ENCODE measurements at regions not wholly inside any gene's neighbourhood (a gene's known extent, or its start where the extent isn't known, plus 50 kb on each side); places are given as distances from the start of the nearest gene placed in this dataset.

DNA sequence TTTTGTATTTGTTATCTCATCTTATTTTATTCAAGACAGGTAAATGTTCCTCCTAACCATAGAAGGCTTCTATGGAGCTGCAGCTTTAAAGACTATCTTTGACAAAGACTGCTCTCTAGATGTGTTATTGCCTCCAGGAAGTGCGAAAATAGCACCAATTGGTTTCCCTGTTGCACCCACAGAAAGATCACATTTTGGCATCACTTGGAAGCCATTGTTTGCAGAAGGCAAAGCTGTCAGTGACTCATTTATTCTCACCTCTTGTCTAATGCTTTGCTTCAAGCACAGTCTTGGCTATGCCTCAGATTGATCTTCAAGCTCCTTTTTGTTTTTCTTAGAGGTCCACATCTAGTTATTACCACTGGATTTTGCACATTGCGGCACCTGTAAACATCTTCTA, 150.3 kb downstream of the PCDH7 start:
- Histone ChIP-seq H3K4me3 (ENCODE audit: insufficient read length, low read depth) (no peak overlapping the region), H3K4me1 (ENCODE audit: insufficient read depth, insufficient read length) (no peaks in the 10 kb centered on the region), H3K27me3 (ENCODE audit: insufficient read depth, insufficient read length) (no peaks in the 10 kb centered on the region), H3K9ac (ENCODE audit: insufficient read length, low read depth) (no peak overlapping the region), H3K9me3 (ENCODE audit: insufficient read depth, low read length) (no peaks in the 10 kb centered on the region), H3K36me3 (ENCODE audit: insufficient read depth, insufficient read length, low read length) (no peaks in the 10 kb centered on the region)
- TF ChIP-seq YY1 (IDR thresholded peaks at IDR 0.05; ENCODE audit: insufficient read depth, insufficient read length) (no peak), SUZ12 (IDR thresholded peaks at IDR 0.05; ENCODE audit: extremely low read depth, insufficient read depth, insufficient read length) (no peak), ZNF274 (IDR thresholded peaks at IDR 0.05; ENCODE audit: low read depth, low read length) (no peak)
- no peak for DNase-seq (ENCODE audit: low read depth, low spot score)

DNA sequence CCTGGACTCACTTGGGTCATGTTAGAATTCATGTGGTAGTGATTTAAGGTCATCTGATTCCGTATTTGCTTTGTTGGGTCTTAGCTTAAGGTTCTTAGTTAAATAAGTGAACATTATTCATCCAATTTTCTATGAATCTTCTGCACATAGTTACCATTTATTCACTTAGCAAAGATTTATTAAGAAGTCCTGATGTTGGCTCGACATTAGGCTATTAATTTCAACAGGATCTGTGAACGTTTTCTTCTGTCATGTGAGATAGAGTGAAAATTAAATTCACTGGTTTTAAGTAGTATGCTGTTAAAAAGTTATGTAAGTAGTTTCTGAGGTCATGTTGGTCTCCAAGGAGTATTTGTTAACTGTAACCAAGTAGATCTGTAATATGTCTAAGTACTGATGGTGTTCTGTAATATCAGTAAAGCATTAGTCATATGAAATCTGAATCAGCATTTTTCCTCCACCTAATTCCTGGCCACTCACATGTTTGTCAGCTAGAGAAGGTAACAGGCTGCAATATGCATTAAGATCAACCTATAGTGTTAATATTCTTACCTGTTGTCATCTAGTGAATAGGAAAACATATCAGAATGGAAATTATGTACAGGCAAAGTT, 155.6 kb downstream of the PCDH7 start:
- Histone ChIP-seq H3K36me3 (ENCODE audit: insufficient read depth, insufficient read length, low read length) (no peaks in the 10 kb centered on the region), H3K4me1 (ENCODE audit: insufficient read depth, insufficient read length) (no peaks in the 10 kb centered on the region), H3K9ac (ENCODE audit: insufficient read length, low read depth) (no peak overlapping the region), H3K4me3 (ENCODE audit: insufficient read length, low read depth) (no peak overlapping the region), H3K9me3 (ENCODE audit: insufficient read depth, low read length) (no peaks in the 10 kb centered on the region), H3K27me3 (ENCODE audit: insufficient read depth, insufficient read length) (no peaks in the 10 kb centered on the region)
- TF ChIP-seq YY1 (IDR thresholded peaks at IDR 0.05; ENCODE audit: insufficient read depth, insufficient read length), result no peak
- TF ChIP-seq ZNF274 (IDR thresholded peaks at IDR 0.05; ENCODE audit: low read depth, low read length), result no peak
- no peak for TF ChIP-seq SUZ12 (IDR thresholded peaks at IDR 0.05; ENCODE audit: extremely low read depth, insufficient read depth, insufficient read length)
- DNase-seq (ENCODE audit: low read depth, low spot score), result no peak

DNA sequence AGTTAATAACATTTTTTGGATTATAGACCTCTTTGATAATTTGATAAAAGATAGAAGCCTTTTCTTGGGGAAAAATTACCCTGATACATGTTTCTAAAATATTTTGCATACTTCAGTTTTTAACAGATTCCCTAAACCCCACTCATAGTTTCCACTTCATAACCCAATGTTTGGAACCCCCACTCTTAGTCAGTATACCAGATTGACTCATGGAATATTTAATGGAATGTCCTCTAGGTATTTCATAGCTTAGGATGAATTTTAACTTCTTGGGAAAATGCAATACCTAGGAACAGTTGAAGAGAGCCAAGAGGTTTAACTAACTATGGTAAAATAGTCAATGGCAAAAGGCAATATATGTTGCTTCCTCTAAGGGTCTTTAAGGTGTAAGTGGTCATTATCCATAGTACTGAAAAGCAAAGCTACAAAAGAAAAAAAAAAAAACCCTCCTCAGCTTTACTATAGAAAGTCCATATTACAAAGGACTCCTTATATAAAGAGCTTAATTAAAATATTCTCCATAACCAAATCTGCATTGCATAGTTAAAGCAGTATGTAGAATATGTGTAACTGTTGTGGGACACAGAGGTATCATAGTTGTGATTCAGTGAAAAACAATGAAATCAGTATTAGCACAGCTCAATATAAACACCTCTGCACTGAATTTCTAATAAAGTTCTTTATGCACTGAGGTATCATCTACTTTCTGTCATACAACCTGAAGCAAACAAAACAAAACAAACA, 159.9 kb downstream of the PCDH7 start:
- Histone ChIP-seq H3K27me3 (ENCODE audit: insufficient read depth, insufficient read length) (no peaks in the 10 kb centered on the region), H3K4me1 (ENCODE audit: insufficient read depth, insufficient read length) (no peaks in the 10 kb centered on the region), H3K9me3 (ENCODE audit: insufficient read depth, low read length) (no peaks in the 10 kb centered on the region), H3K36me3 (ENCODE audit: insufficient read depth, insufficient read length, low read length) (no peaks in the 10 kb centered on the region), H3K4me3 (ENCODE audit: insufficient read length, low read depth) (no peak overlapping the region), H3K9ac (ENCODE audit: insufficient read length, low read depth) (no peak overlapping the region)
- TF ChIP-seq YY1 (IDR thresholded peaks at IDR 0.05; ENCODE audit: insufficient read depth, insufficient read length) (no peak), ZNF274 (IDR thresholded peaks at IDR 0.05; ENCODE audit: low read depth, low read length) (no peak)
- no peak for DNase-seq (ENCODE audit: low read depth, low spot score)

DNA sequence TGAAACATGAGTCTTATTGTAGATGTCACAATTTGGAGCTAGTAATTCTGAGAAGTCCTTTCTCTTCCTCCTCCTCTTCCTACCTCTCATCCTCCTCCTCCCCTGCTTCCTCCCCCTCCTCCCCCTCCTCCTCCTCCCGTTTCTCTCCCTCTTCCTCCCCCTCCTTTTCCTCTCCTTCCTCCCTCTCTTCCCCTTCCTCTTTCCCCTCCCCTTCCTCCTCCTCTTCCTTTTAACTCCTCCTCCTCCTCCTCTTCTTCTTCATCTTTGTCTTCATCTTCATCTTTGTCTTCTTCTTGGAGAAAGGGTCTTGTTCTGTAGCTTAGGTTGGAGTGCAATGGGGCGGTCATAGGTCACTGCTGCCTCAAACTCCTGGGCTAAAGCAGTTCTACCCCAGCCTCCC, 161.8 kb downstream of the PCDH7 start:
- Histone ChIP-seq H3K4me1 (ENCODE audit: insufficient read depth, insufficient read length) (no peaks in the 10 kb centered on the region), H3K27me3 (ENCODE audit: insufficient read depth, insufficient read length) (no peaks in the 10 kb centered on the region), H3K4me3 (ENCODE audit: insufficient read length, low read depth) (no peak overlapping the region), H3K9me3 (ENCODE audit: insufficient read depth, low read length) (no peaks in the 10 kb centered on the region), H3K9ac (ENCODE audit: insufficient read length, low read depth) (no peak overlapping the region), H3K36me3 (ENCODE audit: insufficient read depth, insufficient read length, low read length) (no peaks in the 10 kb centered on the region)
- DNase-seq (ENCODE audit: low read depth, low spot score), result no peak
- TF ChIP-seq SUZ12 (IDR thresholded peaks at IDR 0.05; ENCODE audit: extremely low read depth, insufficient read depth, insufficient read length) (no peak), YY1 (IDR thresholded peaks at IDR 0.05; ENCODE audit: insufficient read depth, insufficient read length) (no peak), ZNF274 (IDR thresholded peaks at IDR 0.05; ENCODE audit: low read depth, low read length) (no peak)

DNA sequence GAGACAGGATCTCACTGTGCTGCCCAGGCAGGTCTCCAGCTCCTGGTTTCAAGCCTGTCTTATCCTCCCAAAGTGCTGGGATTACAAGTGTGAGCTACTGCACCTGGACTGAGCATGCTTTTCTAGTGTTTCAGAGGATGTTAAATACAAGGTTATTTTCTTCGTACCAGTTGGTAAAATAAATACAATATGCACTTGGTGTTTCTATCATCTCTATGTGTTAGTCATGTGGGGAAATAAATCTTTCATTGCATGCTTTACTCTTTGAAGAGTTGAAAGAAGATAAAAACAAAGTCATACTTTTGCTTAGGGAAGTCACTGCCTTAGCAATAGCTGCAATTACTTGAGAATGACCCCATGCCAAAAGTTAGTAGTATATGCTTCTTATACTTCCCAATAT, 162.3 kb downstream of the PCDH7 start:
- DNase-seq (ENCODE audit: low read depth, low spot score), result no peak
- Histone ChIP-seq H3K9me3 (ENCODE audit: insufficient read depth, low read length) (no peaks in the 10 kb centered on the region), H3K27me3 (ENCODE audit: insufficient read depth, insufficient read length) (no peaks in the 10 kb centered on the region), H3K4me3 (ENCODE audit: insufficient read length, low read depth) (no peak overlapping the region), H3K9ac (ENCODE audit: insufficient read length, low read depth) (no peak overlapping the region), H3K4me1 (ENCODE audit: insufficient read depth, insufficient read length) (no peaks in the 10 kb centered on the region), H3K36me3 (ENCODE audit: insufficient read depth, insufficient read length, low read length) (no peaks in the 10 kb centered on the region)
- no peak for TF ChIP-seq YY1 (IDR thresholded peaks at IDR 0.05; ENCODE audit: insufficient read depth, insufficient read length)
- TF ChIP-seq ZNF274 (IDR thresholded peaks at IDR 0.05; ENCODE audit: low read depth, low read length), result no peak

DNA sequence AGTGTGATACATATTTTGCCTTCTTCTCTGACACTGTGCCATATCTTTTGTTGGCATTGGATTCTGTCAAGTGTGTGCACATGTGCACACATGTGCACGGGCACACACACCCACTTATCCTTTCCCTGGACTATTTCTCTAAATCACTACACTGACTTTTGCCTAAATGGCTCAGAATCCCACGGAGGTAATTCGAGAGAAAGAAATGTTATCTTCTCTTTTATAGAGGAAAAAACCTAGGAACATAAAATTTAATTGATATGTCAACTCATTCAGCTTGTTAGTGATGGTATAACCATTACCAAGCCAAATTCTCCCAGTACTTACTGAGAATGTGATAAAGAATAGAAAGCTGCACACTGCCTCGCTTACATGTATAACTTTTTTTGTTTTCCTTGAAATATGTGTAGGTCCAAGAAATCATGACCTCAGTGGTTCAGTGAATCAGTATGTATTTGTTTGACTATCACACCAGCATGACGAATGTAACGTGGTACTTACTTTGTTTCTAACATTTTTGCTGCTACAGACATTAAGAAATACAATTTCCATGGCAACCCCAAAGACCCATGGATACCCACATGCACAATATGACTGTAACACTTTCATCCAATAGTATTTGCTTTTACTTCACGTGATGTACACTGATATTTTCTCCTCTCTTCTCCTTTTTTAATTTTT, 163.0 kb downstream of the PCDH7 start:
- Histone ChIP-seq H3K9ac (ENCODE audit: insufficient read length, low read depth) (no peak overlapping the region), H3K4me1 (ENCODE audit: insufficient read depth, insufficient read length) (no peaks in the 10 kb centered on the region), H3K9me3 (ENCODE audit: insufficient read depth, low read length) (no peaks in the 10 kb centered on the region), H3K27me3 (ENCODE audit: insufficient read depth, insufficient read length) (no peaks in the 10 kb centered on the region), H3K36me3 (ENCODE audit: insufficient read depth, insufficient read length, low read length) (no peaks in the 10 kb centered on the region), H3K4me3 (ENCODE audit: insufficient read length, low read depth) (no peak overlapping the region)
- TF ChIP-seq ZNF274 (IDR thresholded peaks at IDR 0.05; ENCODE audit: low read depth, low read length) (no peak), YY1 (IDR thresholded peaks at IDR 0.05; ENCODE audit: insufficient read depth, insufficient read length) (no peak), SUZ12 (IDR thresholded peaks at IDR 0.05; ENCODE audit: extremely low read depth, insufficient read depth, insufficient read length) (no peak)
- no peak for DNase-seq (ENCODE audit: low read depth, low spot score)

Data from NT2/D1 (cell line).